HG03565 (cell line): ENCODE measurements at regions not wholly inside any gene's neighbourhood (a gene's known extent, or its start where the extent isn't known, plus 50 kb on each side); places are given as distances from the start of the nearest gene placed in this dataset.
A peak's percentile ranks its signal among the peaks of the same experiment; 100 is the strongest.
"Not testable (repeated sequence)": the region's sequence is repeated elsewhere in the genome, so short reads cannot be mapped to it uniquely, and the experiment has no call there.

Experiments used
- ATAC-seq: cut with Tn5 transposase; IDR thresholded peaks from one replicate; pipeline ENCODE4 v1.9.1; 2021; ENCODE audit warnings: mild to moderate bottlenecking, moderate library complexity; ENCODE audit not compliant: unreplicated experiment

DNA sequence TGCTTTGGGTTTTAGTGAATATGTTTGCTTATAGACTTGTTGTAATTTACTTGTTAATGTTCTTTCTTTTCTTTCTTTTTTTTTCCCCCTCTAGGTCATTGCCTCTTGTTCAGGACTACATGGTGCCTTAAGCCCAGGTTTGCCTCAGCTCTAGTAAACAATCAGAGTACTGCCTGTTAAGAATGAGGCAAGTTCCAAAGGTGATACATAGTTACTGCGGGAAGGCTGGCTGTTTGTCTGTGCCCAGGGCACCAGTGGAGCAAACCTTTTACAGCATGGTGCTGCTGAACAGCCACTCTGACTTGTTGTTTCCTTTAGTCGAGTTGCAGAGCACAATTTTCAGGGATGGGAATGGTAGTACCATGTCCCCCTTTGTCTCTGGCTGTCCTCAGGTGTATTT, 517.2 kb downstream of the NYAP2 start:
- ATAC-seq, result no peak

DNA sequence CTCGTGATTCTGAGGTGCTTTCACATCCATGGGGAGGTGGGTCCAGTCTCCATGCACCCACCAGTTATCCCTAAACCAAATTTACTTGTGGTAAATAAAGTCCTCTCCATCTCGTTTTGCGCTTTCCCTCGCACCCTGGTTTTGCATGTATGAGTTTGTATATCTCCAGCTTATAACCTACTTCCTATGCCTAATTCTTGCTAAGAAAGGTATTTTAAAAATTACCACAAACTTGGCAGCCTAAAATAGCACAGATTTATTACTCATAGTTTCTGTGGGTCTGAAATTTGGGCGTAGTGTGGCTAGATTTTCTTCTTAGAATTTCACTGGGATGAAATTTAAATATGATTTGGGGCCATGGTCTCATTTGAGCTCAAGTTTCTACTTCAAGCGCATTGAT, 511.5 kb downstream of the NYAP2 start:
- ATAC-seq, result no peak

DNA sequence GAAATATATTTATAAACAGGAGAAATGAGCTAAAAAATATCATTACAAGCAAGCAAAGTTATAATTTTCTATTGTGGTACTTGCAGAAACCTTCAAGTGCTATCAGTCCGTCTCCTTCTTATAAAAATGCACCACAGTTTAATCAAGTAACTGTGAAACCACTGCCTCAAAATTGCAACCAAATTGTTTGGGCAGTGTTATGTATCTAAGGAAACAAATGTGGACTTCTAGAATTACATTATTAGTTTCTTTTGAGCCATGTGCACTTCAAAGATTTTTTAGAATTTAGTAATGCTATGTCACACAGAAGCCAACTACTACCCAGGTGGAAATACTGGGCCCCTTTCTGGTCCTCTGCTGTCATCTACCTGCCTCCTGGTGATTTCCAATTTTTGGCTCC, 495.6 kb downstream of the NYAP2 start:
- no peak for ATAC-seq

DNA sequence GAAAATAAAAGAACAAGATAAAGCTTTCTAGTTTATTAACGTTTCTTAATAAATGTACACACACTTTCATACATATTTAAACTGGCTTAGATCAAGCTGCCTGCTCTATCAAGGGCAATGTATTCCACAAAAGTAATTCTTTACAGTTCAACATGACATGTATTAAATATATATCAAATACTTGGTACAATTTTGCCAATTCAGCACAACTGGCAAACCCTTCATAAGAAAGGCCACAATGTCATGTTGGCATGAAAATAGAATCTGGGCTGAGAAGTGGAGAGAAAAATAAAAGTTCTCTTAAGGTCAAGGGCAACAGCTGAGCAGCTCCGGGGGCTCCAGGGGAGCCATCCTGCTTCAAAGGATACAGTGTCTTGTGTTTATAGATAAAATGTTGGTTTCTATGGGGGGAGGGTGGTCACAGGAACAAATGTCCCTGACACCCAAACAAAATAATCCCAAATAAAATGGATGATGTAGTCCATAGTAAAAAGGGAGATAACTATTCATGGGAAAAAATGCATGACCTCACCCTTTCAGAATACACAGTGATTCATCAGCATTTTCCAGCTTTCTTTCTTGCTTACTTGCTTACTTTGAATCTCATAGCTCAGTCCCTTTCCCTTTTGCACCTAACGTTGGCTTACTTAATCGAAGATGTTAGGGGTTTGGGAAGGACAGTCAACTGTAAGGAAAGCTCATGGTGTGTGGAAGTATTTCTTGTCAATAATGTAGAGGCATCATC, 494.9 kb downstream of the NYAP2 start:
- ATAC-seq, result no peak

DNA sequence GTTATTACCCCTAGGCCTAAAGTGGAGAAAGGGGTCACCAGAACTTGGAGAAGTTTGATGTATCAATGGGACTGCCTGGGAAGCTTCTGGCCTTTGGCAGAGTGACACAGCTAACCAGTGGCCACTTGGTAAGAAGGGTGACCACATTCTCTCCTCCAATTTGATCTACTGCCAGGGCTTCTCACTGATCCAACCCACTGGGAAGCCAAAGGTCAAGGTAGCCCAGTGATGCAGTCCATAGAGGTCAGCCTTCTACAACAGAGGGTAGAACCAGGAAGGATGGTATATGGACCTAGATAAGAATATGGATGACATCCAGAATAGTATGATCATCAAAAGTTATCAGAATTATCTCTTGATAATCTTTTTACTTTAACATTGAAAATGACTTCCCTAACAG, 493.6 kb downstream of the NYAP2 start:
- ATAC-seq, result no peak

DNA sequence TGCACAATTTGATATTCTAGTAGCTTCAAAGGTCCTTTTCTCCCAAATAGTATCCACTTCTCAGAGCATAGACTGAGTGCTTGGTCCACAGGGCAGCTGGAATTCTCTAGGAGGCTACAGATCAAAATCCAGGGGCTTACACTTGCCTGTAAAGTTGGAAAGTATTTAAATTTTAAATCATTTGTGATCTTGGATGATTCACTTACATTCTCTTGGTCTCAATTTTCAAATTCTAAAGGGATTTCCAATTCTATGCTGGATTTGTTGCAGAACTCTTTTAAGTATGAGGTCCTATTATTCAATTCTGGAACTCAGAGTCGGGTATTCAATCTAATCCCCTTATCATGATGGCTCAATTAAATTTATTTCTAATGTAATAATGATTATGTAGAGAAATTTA, 492.3 kb downstream of the NYAP2 start:
- ATAC-seq, result no peak

DNA sequence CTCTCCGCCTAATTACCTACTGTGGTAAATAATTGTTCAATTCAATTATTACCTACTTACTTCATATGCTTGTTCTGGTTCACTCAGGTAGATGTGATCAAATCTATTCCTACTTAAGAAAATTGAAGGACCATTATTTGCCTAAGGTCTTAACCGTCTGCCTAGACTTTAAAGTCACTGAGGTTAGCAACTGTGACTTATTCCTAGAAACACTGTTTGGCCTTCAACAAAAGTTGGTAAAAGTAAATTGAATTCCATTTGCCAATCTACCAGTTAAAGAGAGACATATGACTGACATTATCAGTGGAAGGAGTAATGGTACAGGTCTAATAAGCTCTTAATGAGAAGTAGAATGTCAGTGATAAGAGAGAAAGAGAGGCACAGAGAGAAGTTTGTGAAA, 491.5 kb downstream of the NYAP2 start:
- ATAC-seq, result no peak

DNA sequence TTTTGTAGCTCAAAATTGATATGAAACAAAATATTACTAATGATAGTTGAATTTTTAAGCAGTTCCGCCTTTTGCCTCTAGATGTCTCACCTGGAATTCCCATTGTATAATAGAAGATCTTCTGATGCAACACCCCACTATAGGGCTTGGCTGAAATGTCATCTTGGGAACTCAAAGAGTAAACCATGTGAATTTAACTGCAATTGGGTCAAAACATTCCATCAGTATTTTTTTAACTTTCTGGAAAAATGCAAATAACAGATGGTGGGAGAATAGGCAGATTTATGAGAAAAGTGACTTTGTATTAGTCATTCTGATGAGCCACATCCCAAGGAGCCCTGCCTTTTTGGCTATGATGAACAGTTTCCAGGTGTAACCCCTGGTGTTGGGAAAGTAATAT, 489.9 kb downstream of the NYAP2 start:
- ATAC-seq, result peak; percentile 76

DNA sequence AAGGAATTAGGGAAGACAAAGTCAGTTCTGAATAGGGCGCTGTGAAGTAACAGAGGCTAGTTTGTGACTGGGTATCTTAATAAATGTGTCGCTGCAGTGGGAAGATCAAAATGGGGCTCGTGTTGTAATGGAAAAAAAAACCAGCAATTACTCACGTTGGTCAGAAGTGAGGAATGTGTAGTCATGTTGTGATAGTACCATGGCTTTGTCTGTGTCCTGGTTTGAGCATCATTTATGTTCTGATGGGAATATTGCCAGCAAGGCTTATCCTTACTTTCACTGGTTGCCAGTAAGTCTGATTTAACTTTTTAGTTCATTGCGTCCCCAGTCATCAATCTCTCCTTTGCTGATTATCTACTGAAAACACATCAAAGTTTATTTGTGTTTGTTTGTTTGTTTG, 467.6 kb downstream of the NYAP2 start:
- no peak for ATAC-seq

DNA sequence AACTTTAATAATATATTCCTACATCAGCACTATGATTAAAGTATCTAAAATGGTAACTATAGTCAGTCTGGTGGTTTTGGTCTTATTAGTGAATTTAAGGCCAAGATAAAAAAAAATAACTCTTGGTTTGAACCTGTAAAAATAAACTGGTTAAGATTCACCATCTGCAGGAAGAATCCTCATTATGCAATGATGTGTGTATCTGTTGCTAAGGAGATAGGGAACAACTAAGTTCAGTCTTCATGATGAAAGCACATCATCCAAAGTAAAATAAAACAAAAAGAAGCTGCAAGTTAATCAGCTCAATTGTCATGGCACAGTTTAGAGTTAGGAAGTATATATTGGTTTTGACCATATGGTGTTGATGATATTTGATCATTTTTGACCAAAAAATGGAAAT, 466.0 kb downstream of the NYAP2 start:
- no peak for ATAC-seq

DNA sequence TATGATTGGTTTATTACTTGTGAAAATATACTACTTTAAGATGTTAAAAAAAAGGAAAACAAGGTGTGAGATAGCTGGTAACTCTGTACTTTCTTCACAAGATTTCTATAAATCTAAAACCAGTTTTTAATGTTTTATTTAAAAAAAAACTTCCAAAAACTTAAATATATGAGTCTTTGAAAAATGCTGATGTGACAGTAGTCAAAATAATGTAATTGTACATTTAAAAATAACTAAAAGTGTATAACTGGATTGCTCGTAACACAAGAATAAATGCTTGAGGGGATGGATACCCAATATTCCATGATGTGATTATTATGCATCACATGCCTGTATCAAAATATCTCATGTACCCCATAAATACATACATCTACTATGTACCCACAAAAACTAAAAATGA, 464.9 kb downstream of the NYAP2 start:
- ATAC-seq, result no peak

DNA sequence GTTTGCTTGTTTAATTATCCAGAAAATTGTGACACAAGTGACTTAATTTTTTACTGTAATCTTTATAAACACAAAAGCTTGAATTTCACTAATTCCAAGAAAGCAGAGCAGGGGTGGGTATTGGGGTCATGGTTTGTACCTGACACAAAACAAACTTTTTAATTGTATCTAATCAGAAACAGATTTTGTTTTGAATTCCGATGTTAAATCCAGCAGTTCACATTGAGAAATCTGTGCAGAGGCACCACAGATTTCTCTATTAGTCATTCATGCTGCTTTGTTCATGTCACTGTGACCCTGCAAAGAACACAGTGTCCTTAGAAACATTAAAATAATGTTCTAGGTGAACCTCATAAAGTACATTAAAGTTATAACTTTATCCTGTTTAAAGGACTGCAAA, 443.4 kb downstream of the NYAP2 start:
- ATAC-seq, result no peak

DNA sequence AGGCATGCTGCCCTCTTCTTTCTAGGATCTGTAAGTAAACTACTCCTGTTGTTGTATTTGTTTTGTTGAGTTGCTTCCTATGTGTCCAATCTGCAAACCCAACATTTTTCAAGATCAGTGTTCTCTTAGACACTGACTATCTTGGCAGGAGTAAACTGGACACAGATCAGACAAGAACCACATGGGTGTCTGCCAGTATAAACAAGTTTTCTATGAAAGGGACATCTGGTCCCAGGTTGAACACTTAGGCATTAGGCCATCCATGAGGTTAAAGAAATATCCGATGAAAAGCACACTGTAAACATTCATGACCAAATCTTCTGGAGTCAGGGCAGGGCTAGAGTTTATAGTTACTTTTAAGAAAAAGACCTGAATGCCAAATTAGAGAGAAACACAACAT, 441.8 kb downstream of the NYAP2 start:
- ATAC-seq, result no peak

DNA sequence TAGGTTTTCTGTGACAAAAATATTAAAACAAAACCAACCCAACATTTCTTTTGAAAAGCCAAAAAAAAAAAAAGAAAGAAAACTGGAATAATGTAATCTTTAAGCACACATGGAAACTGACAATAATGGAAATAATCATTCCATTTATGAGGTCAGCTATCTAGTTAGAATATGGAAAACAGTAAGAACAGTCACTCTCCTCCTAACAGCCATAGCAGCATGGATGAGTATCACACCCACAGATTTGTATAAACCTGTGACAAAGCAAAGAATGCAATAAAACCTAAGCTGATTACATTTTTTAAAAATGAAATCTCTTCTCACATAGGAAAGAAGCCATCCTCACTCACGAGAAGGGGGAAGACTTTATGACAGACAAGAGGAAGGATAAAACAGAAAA, 437.8 kb downstream of the NYAP2 start:
- no peak for ATAC-seq

DNA sequence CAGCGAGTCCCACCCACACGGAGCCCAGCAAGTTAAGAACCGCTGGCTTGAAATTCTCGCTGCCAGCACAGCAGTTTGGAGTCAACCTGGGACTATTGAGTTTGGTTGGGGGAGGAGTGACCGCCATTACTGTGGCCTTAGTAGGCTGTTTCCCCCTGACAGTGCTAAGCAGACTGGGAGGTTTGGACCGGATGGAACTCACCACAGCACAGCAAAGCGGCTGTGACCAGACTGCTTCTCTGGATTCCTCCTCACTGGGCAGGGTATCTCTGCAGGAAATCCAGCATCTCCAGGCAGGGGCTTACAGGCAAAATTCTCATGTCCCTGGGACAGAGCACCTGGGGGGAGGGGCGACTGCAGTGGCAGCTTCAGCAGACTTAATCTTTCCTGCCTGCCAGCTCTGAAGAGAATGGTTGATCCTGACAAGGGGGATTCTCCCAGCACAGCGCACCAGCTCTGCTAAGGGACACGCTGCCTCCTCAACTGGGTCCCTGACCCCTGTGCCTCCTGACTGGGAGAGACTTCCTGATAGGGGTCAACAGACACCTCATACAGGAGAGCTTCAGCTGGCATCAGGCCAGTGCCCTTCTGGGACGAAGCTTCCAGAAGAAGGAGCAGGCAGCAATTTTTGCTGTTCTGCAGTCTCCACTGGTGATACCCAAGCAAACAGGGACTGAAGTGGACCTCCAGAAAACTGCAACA, 425.4 kb downstream of the NYAP2 start:
- no peak for ATAC-seq

DNA sequence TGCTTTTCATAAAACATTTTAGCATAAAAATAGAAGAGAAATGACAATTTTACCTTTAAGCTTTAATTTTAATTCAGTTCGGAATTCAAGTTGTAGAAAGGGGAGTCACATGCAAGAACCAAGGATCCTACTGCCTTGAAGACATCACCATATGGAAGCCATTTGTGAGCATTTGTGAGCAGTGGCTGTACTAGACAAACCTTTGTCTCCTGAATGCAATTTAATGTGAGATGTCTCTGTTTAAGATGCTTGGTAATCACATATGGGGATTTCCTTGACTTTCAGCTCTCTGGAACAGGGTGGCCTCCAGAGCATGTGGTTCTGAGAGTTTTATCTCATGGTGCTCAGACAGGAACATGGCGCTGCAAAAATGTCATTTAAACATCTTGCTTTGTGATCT, 421.8 kb downstream of the NYAP2 start:
- no peak for ATAC-seq

DNA sequence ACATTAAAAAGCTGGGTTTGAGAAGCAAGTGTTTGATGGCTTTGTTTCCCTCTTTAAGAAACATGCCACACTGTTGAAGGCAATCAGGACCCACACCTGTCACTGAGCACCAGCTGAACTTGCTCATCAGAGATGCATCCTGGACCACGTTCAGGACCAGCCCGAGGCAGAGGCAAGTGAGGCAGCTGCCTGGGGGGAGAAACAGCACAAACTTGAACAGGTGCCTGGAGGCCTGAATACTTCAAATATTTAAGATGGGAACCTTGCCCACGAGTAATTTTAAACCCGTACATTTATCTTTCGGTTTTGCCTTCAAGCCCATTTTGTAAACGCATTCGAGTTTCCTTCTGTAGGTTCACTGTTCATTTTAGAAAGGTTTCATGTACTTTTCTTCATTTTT, 421.3 kb downstream of the NYAP2 start:
- no peak for ATAC-seq

DNA sequence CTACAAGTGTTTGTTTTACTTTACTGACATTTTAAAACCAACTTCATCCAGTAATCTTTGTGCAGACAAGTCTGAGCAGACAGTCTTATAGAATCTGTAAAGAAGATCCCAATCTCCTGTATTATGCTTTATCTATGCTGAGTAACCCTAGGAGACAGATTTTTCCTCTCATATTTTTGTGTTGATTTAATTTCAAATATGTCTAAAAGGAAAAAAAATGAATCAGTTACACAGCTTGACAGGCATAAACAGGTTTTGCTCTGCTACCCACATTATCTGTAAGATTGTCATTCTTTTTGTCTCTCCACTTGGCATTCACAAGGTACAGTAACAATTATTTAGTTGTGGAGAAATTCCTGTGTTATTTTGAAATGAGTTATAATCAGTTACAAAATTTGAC, 415.0 kb downstream of the NYAP2 start:
- no peak for ATAC-seq

DNA sequence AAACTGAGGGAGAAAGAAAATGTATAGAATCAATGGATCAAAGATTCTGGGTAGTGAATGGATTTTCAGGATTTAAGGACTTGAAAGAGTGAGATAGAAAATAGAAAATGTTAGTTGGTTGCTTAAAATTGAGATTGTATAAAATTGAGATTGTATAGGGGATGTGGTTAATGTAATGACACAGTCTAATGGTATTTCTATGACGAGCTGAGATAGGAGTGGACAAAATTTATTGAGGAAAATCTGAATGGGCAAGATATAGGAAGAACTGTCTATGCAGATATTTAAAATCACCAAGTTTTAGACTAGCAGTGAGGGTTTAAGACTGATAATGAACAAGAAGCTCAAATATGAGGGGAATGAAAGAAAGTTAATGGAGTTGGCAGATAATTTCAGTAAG, 406.6 kb downstream of the NYAP2 start:
- no peak for ATAC-seq

DNA sequence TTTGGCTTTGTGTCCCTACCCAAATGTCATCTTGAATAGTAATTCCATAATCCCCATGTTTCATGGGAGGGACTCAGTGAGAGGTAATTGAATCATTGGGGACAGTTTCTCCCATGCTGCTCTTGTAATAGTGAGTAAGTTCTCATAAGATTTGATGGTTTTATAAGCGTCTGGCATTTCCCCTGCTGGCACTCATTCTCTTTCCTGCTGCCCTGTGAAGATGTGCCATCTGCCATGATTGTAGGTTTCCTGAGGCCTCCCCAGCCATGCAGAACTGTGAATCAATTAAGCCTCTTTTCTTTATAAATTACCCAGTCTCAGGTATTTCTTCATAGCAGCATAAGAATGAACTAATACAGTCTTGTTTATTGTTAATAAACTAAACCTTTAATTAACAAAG, 402.6 kb downstream of the NYAP2 start:
- not testable (repeated sequence) for ATAC-seq

DNA sequence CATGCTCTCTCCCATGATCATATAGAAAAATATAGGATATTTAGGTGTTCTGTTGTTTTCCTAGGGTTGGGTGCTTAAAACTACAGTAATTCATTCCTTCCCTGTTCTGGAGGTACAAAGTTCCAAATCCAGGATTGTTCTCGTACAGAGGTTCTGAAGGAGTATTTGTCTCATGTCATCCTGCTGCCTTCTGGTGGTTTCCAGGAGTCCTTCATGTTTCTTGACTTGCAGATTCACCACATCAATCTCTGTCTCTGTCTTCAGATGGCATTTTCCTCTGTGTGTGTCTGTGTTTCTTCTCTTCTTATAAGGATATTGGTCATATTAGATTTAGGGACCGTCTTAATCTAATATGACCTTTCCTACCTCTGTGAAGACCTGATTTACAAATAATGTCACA, 397.9 kb downstream of the NYAP2 start:
- ATAC-seq, result no peak

DNA sequence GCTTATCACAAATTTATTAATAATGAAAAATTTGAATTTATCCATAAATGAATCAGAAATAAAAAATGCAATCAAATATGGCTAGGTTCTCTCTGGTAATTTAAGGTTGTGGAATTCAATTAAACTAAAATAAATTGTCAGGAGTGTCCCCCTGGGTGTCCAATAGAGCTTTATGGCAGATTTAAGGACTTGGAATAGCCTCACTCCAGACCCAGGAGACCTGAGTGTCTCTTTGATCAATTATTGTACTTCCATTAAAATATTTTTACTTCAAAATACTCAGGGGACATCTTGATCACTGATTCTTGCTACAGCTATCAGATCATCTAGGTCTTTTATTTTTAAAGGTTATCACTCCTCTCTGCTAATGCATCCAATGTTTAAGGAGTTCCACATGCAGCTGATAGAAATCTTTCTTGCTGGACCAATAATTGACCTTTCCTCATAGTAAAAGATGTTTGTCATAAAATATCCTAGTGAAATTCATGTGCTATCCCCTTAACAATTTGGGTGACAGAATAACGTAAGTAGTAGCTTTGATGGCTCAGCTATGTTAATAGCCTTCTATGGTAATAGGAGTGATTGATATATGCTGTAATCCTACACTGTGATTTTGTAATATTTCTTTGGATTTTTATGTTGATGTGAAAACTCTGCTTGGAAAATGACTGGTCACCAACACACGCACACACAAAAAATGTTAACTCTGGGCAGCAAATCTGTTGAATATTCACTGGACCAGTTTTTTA, 395.3 kb downstream of the NYAP2 start:
- ATAC-seq, result no peak
